Vagina (tissue), 2 donors: ENCODE measurements at regions not wholly inside any gene's neighbourhood (a gene's known extent, or its start where the extent isn't known, plus 50 kb on each side); places are given as distances from the start of the nearest gene placed in this dataset.

Source experiments
- DNase-seq, 2 donors: peaks; one replicate each; pipeline ENCODE4 v3.0.0-alpha.2; 2017; ENCODE audit errors: extremely low spot score in 2 of 2
- H3K27ac ChIP-seq: fragments of 200-600 bp; sonication (generic); one replicate; pipeline ENCODE4 v1.5.1; 2019
- H3K27me3 ChIP-seq: fragments of 200-600 bp; sonication (generic); one replicate; pipeline ENCODE4 v1.5.1; 2019
- H3K36me3 ChIP-seq, 2 donors: fragments of 200-600 bp; sonication (generic); one replicate each; pipeline ENCODE4 v1.5.1; 2017 to 2019
- H3K4me1 ChIP-seq: fragments of 200-600 bp; sonication (generic); one replicate; pipeline ENCODE4 v1.5.1; 2019
- H3K4me3 ChIP-seq, 2 donors: fragments of 200-600 bp; sonication (generic); 1 replicate in 1 of 2; 2 replicates in 1 of 2; pipeline ENCODE4 v1.5.1; 2016 to 2019
- H3K9me3 ChIP-seq: fragments of 200-600 bp; sonication (generic); one replicate; pipeline ENCODE4 v1.5.1; 2019
- POLR2A ChIP-seq, 2 donors: fragments of 450-650 bp; IDR thresholded peaks; one replicate each; pipeline ENCODE4 v1.6.1; 2017; ENCODE audit warnings: antibody characterized with exemption in 2 of 2, mild to moderate bottlenecking in 2 of 2, moderate library complexity in 2 of 2
- POLR2AphosphoS5 ChIP-seq, 2 donors: sonication (generic); formaldehyde crosslinking; IDR thresholded peaks; one replicate each; pipeline ENCODE4 v1.9.0; 2017; ENCODE audit warnings: antibody characterized with exemption in 2 of 2, mild to moderate bottlenecking in 2 of 2, low read depth in 1 of 2; ENCODE audit not compliant: insufficient read depth in 1 of 2
- intact Hi-C: fragments of 100-400 bp; cut with DNase I; formaldehyde crosslinking; loops from one replicate; pipeline ENCODE4 v1.15.1; 2023
- TF ChIP-seq, protein P1 (sequence below), 3 experiments: fragments of 450-650 bp in 2 of 3; fragments of 200-600 bp in 1 of 3; sonication (generic) in 1 of 3; IDR thresholded peaks; one replicate each; pipeline ENCODE4 v1.5.1; 2017 to 2019; ENCODE audit warnings: antibody characterized with exemption in 3 of 3, mild to moderate bottlenecking in 2 of 3, moderate library complexity in 2 of 3

DNA sequence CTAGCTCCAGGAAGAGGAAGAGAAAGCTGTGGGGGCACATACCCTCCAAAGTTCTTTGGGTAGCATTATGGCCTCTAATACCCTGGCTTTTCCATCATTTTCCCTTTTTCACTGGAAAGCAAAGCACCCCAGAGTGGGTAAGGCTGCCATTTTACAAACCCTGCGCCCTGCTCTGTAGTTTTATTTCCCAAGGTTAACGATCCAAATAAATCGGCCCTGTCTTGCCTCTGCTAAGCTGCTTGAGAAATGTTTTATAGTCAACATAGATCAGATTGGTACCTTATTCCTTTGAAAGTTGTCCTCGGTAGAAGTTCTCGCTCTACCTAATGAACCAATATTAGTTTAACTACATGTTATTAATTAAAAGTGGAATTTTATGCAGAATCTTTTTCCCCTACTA lies 328.2 kb downstream of the NPIPA8 start:
- no peak overlapping the region for H3K4me3 ChIP-seq
- no peaks in the 10 kb centered on the region for H3K9me3 ChIP-seq
- H3K27me3 ChIP-seq = no peaks in the 10 kb centered on the region
- intact Hi-C loops = no loop called here
- H3K4me1 ChIP-seq = no peaks in the 10 kb centered on the region
- DNase-seq = no peak
- H3K36me3 ChIP-seq = no peaks in the 10 kb centered on the region
- no peak overlapping the region for H3K27ac ChIP-seq
- TF ChIP-seq, protein P1, sequence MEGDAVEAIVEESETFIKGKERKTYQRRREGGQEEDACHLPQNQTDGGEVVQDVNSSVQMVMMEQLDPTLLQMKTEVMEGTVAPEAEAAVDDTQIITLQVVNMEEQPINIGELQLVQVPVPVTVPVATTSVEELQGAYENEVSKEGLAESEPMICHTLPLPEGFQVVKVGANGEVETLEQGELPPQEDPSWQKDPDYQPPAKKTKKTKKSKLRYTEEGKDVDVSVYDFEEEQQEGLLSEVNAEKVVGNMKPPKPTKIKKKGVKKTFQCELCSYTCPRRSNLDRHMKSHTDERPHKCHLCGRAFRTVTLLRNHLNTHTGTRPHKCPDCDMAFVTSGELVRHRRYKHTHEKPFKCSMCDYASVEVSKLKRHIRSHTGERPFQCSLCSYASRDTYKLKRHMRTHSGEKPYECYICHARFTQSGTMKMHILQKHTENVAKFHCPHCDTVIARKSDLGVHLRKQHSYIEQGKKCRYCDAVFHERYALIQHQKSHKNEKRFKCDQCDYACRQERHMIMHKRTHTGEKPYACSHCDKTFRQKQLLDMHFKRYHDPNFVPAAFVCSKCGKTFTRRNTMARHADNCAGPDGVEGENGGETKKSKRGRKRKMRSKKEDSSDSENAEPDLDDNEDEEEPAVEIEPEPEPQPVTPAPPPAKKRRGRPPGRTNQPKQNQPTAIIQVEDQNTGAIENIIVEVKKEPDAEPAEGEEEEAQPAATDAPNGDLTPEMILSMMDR (IDR thresholded peaks at IDR 0.05) = no peak
- no peak for TF ChIP-seq POLR2A (IDR thresholded peaks at IDR 0.05)
- no peak for TF ChIP-seq POLR2AphosphoS5 (IDR thresholded peaks at IDR 0.05; ENCODE audit: insufficient read depth in 1 of 2, low read depth in 1 of 2)

DNA sequence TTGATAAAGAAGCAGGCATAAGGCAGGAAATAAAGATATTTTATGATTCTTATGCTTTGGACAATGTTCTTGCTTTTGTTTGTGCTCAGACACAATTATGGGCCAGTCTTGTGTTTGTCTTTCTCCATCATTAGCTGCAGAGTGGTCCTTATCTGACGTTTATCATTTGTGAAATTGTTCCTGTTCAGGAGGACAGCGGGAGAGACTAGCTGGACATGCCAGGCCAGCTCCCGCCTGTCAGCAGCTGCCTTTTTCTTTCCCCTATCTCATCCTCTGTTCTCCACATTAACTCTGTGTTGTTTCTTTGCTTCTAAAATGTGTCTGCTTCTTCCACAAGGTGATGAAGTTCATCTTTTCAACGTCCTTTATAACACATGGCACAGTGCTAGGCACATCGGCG lies 333.5 kb downstream of the NPIPA8 start:
- intact Hi-C loops = no loop called here
- Histone ChIP-seq H3K9me3 (no peaks in the 10 kb centered on the region), H3K36me3 (no peaks in the 10 kb centered on the region), H3K27me3 (no peaks in the 10 kb centered on the region), H3K4me3 (no peak overlapping the region), H3K27ac (no peak overlapping the region), H3K4me1 (no peaks in the 10 kb centered on the region)
- TF ChIP-seq POLR2A (IDR thresholded peaks at IDR 0.05) = no peak
- no peak for TF ChIP-seq POLR2AphosphoS5 (IDR thresholded peaks at IDR 0.05; ENCODE audit: insufficient read depth in 1 of 2, low read depth in 1 of 2)
- TF ChIP-seq, protein P1 (IDR thresholded peaks at IDR 0.05) = no peak
- DNase-seq = no peak

DNA sequence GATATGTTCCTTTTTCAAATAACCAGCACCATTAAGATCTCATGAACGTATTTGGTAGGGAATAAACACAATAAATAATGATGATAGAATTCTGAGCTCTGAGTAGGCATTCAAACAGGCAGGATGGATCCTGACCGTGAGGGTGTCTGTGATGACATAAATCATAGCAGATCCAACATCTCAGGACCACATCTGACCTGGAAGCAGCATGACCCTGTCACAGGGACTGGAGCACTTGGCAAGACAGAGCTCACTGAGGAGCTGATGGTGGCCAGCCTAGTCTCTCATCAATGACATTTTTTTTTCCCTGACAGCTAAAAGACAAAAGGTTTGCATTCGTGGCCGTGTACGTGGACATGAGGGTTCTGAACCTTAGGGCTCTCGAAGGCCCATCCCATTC lies 337.5 kb downstream of the NPIPA8 start:
- no peak for DNase-seq
- Histone ChIP-seq H3K36me3 (no peaks in the 10 kb centered on the region), H3K4me3 (no peak overlapping the region), H3K4me1 (no peaks in the 10 kb centered on the region), H3K27ac (no peak overlapping the region), H3K27me3 (no peaks in the 10 kb centered on the region), H3K9me3 (no peaks in the 10 kb centered on the region)
- TF ChIP-seq POLR2AphosphoS5 (IDR thresholded peaks at IDR 0.05; ENCODE audit: insufficient read depth in 1 of 2, low read depth in 1 of 2) (no peak), POLR2A (IDR thresholded peaks at IDR 0.05) (no peak)
- TF ChIP-seq, protein P1 (IDR thresholded peaks at IDR 0.05) = no peak
- intact Hi-C loops = no loop called here

DNA sequence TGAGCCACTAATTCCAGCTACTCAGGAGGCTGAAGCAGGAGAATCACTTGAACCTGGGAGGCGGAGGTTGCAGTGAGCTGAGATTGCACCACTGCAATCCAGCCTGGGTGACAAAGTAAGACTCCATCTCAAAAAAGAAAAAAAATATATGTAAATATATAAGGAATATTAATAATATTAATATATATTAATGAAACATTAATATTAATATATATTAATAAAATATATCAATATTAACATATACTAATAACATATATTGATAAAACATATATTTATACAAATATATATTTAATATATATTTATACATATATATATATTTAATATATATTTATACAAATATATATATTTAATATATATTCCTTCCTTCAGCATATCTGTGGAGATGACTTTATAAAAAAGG lies 338.0 kb downstream of the NPIPA8 start:
- Histone ChIP-seq H3K4me1 (no peaks in the 10 kb centered on the region), H3K4me3 (no peak overlapping the region), H3K27ac (no peak overlapping the region), H3K36me3 (no peaks in the 10 kb centered on the region), H3K27me3 (no peaks in the 10 kb centered on the region), H3K9me3 (no peaks in the 10 kb centered on the region)
- intact Hi-C loops = no loop called here
- no peak for DNase-seq
- TF ChIP-seq POLR2AphosphoS5 (IDR thresholded peaks at IDR 0.05; ENCODE audit: insufficient read depth in 1 of 2, low read depth in 1 of 2) = no peak
- TF ChIP-seq, protein P1 (IDR thresholded peaks at IDR 0.05) = no peak
- TF ChIP-seq POLR2A (IDR thresholded peaks at IDR 0.05) = no peak

DNA sequence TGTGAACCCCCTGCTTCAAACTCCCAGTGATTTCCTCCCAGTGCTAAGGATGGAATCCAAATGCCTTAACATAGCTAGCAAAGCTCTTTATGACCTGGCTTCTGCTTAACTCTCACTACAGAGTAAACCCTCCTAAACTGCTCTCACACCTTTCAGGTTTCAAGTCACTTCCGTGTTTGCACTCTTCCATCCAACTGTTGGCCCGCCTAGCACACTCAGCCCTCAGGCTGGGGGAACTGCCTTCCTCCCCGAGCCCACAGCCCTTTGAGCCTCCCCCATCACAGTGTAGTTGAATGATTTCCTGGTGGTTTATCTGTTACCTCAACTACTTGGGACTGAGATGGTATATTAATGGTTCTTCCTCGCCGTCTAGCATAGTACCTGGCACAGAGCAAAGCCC lies 342.5 kb downstream of the NPIPA8 start:
- H3K36me3 ChIP-seq = no peaks in the 10 kb centered on the region
- no peaks in the 10 kb centered on the region for H3K4me1 ChIP-seq
- no peak overlapping the region for H3K4me3 ChIP-seq
- no peaks in the 10 kb centered on the region for H3K27me3 ChIP-seq
- TF ChIP-seq, protein P1 (IDR thresholded peaks at IDR 0.05) = no peak
- TF ChIP-seq POLR2A (IDR thresholded peaks at IDR 0.05) (no peak), POLR2AphosphoS5 (IDR thresholded peaks at IDR 0.05; ENCODE audit: insufficient read depth in 1 of 2, low read depth in 1 of 2) (no peak)
- DNase-seq = no peak
- H3K9me3 ChIP-seq = no peaks in the 10 kb centered on the region
- H3K27ac ChIP-seq = no peak overlapping the region
- intact Hi-C loops = no loop called here
